GM19351 (cell line): ENCODE measurements at regions not wholly inside any gene's neighbourhood (a gene's known extent, or its start where the extent isn't known, plus 50 kb on each side); places are given as distances from the start of the nearest gene placed in this dataset.
A peak's percentile ranks its signal among the peaks of the same experiment; 100 is the strongest.
"Not testable (repeated sequence)": the region's sequence is repeated elsewhere in the genome, so short reads cannot be mapped to it uniquely, and the experiment has no call there.

ENCODE experiments used
- ATAC-seq: cut with Tn5 transposase; IDR thresholded peaks from one replicate; pipeline ENCODE4 v1.9.1; 2021; ENCODE audit warnings: mild to moderate bottlenecking, moderate library complexity; ENCODE audit not compliant: unreplicated experiment

DNA sequence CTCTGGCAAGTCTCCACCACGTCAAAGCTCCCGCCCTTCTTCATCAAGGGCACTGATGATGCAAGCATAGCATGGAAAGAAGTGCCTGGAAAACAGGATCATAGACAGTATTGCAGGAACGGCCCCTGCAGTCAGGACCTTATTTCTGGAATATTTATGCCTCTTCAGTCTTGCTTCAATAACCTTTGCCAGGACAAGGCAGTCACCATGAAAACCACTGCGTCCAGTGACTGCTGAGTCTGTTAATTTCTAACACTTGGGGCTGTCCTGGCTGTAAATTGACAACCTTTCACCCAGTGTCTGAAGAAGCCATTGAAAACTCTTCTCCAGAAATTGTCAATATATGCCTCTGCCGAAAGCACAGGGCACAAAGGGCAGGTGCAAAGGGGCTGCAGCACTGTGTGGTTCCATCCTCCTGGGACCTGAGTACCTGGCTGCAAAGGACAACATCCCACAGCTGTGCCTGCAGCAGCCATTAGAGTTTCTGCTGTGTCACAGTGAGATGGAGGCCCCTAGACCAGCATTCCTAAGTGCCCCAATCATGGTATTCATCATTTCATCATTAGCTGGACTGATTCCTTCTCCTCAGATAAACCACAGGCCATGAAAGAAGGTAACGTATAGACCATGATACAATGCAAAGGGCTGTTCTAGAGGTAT, 819.6 kb downstream of the RNF144A start:
- ATAC-seq, result no peak

DNA sequence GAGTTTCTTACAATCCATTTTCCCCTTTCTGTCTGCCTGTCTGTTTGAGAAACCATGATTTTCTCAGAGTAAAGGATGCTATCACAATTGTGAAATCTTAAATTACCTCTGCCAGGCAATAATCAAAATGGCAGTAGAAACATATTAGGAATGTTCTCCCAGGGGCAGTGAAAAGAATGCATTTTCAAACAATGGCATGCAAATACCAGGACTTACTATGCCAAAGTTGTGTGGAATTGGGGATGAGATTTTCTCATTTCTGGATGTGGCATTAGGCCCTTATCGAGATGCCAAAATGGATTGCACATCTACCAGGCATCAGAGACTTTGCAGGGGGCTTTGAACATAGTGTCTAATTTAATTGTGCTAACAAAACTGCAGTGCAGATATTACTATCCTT, 821.4 kb downstream of the RNF144A start:
- ATAC-seq, result no peak

GRCh38 chr2:7740114-7740513, 822.9 kb downstream of the RNF144A start:
- ATAC-seq, result no peak

- no peak for ATAC-seq
Measured at GRCh38 chr2:7742301-7742700, 825.1 kb downstream of the RNF144A start.

GRCh38 chr2:7744827-7745226, 827.6 kb downstream of the RNF144A start:
- ATAC-seq, result no peak

- no peak for ATAC-seq
Measured at GRCh38 chr2:7745369-7745768, 828.2 kb downstream of the RNF144A start.

DNA sequence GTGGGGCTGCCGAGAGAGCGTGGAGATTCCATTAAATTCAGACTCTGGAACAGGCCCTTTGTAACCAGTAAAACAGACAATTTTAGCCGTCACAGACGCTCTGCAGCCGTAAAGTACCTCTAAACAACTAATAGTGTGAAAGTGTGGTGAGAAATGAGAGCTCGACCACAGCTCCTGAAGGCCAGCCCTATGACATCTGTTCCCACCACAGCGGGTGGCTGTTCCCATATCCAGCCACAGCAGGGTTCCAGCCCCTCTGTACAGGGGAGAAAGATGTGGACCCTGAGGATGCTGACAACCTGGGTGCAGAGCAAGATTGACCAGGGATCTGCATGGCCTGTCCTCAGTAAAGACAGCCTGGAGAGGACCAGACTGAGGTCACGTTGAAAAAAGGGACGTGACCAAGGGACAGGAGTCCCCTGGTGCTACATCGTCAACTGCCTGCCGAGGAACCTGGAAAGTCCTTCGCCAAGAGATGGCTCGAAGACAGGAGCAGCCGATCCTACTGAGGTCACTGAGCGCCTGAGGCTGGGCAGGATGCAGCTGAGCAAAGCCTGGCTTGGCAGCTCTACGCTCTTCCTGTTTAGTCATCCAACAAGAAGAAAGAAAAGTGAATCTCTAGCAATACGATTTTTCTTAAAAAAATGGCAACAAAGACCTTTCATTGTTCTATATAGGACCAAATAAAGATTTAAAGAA, 831.7 kb downstream of the RNF144A start:
- ATAC-seq, result no peak

GRCh38 chr2:7749895-7750559, 832.8 kb downstream of the RNF144A start:
- ATAC-seq, result no peak

GRCh38 chr2:7752291-7752690, 835.1 kb downstream of the RNF144A start:
- no peak for ATAC-seq

GRCh38 chr2:7753777-7754176, 836.6 kb downstream of the RNF144A start:
- ATAC-seq, result no peak

- ATAC-seq, result no peak
Measured at GRCh38 chr2:7755879-7756278, 838.7 kb downstream of the RNF144A start.

GRCh38 chr2:7758073-7758759, 841.0 kb downstream of the RNF144A start:
- ATAC-seq, result peak; percentile 90

GRCh38 chr2:7759898-7760297, 842.7 kb downstream of the RNF144A start:
- ATAC-seq, result no peak

GRCh38 chr2:7763418-7763817, 846.2 kb downstream of the RNF144A start:
- ATAC-seq, result not testable (repeated sequence)

GRCh38 chr2:7765236-7765635, 848.0 kb downstream of the RNF144A start:
- no peak for ATAC-seq

GRCh38 chr2:7766088-7766722, 849.0 kb downstream of the RNF144A start:
- ATAC-seq, result no peak

DNA sequence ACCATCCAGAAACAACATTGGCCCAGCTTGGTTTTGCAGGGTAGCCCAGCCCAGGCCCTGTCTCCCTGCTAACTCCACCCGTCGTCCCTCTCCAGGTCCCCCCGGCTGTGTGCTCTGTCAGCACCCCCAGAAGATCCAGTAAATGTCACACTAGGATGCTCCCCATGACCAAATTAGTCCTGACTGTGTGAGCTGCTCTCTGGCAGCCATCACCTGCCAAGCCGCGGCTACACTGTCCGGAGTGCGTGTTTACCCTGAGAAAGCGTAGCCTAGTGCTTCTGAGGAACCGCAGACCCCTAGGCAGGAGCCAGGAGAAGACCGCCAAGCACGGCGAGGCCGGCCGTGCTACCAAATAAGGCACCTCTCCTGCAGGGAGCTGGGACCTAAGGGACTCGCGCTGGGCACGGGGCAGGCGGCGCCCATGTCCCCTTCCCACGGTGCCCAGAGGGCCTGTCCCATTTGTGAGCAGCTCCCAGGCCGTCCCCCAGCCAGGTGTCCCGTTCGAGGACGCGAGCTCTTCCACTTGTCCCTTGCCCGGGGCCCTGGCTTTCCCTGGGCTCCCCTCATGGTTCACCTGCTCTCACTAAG, 849.9 kb downstream of the RNF144A start:
- no peak for ATAC-seq

DNA sequence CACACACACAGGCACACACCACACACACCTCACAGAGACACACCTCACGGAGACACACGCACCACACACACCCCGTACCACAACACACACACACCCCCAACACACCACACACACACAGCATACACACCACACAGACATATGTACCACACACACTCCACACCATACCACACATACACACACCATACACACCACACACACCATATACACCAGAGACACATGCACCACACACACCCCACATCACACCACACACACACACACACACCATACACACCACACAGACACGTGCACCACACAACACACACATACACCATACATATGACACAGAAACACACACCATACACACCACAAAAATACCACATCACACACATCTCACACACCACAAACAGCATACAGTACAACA, 850.7 kb downstream of the RNF144A start:
- ATAC-seq, result no peak

- ATAC-seq, result no peak
Measured at GRCh38 chr2:7771781-7772180, 854.6 kb downstream of the RNF144A start.
